HEK293T (cell line): ENCODE measurements at regions not wholly inside any gene's neighbourhood (a gene's known extent, or its start where the extent isn't known, plus 50 kb on each side); places are given as distances from the start of the nearest gene placed in this dataset.
"Not testable (repeated sequence)": the region's sequence is repeated elsewhere in the genome, so short reads cannot be mapped to it uniquely, and the experiment has no call there.

Experiments used
- CTCF ChIA-PET: fragments of 350-600 bp; formaldehyde crosslinking; extraction: SDS; loops from one replicate; lab custom pipeline; 2021; ENCODE audit warnings: antibody characterized with exemption, inconsistent platforms; lab: Yijun Ruan, JAX
- POLR2A ChIA-PET: fragments of 350-600 bp; formaldehyde crosslinking; extraction: SDS; loops from one replicate; lab custom pipeline; 2020; ENCODE audit warnings: antibody characterized with exemption, inconsistent platforms; lab: Yijun Ruan, JAX
- DNase-seq: peaks from one replicate; pipeline ENCODE4 v3.0.0; 2012; ENCODE audit warnings: mixed read lengths; ENCODE audit errors: extremely low spot score
- ARNT ChIP-seq: fragments of 450-650 bp; IDR thresholded peaks from 2 replicates; pipeline ENCODE4 v1.6.1; 2017; ENCODE audit warnings: mild to moderate bottlenecking
- BHLHE40 ChIP-seq: fragments of 450-650 bp; IDR thresholded peaks from 2 replicates; pipeline ENCODE4 v1.6.1; 2016; ENCODE audit warnings: mild to moderate bottlenecking, moderate library complexity, borderline replicate concordance
- CTBP1 ChIP-seq: fragments of 450-650 bp; IDR thresholded peaks from 2 replicates; pipeline ENCODE4 v1.6.1; 2016; ENCODE audit warnings: borderline replicate concordance
- ELF4 ChIP-seq: fragments of 450-650 bp; IDR thresholded peaks from 2 replicates; pipeline ENCODE4 v1.6.1; 2017; ENCODE audit warnings: antibody characterized with exemption
- FOXA1 ChIP-seq: fragments of 450-650 bp; IDR thresholded peaks from 2 replicates; pipeline ENCODE4 v1.6.1; 2016; ENCODE audit warnings: mild to moderate bottlenecking
- FOXK2 ChIP-seq: fragments of 450-650 bp; IDR thresholded peaks from 2 replicates; pipeline ENCODE4 v1.6.1; 2016; ENCODE audit warnings: mild to moderate bottlenecking
- FOXM1 ChIP-seq: fragments of 450-650 bp; IDR thresholded peaks from 2 replicates; pipeline ENCODE4 v1.6.1; 2017; ENCODE audit warnings: mild to moderate bottlenecking, borderline replicate concordance
- HDGF ChIP-seq: fragments of 450-650 bp; IDR thresholded peaks from 2 replicates; pipeline ENCODE4 v1.6.1; 2017; ENCODE audit warnings: antibody characterized with exemption, borderline replicate concordance
- L3MBTL2 ChIP-seq: fragments of 450-650 bp; conservative IDR thresholded peaks from 2 replicates; pipeline ENCODE4 v1.6.1; 2016; ENCODE audit warnings: mild to moderate bottlenecking
- LEF1 ChIP-seq: fragments of 450-650 bp; IDR thresholded peaks from 2 replicates; pipeline ENCODE4 v1.6.1; 2017; ENCODE audit warnings: mild to moderate bottlenecking, borderline replicate concordance
- NFRKB ChIP-seq: fragments of 450-650 bp; IDR thresholded peaks from 2 replicates; pipeline ENCODE4 v1.6.1; 2016; ENCODE audit warnings: mild to moderate bottlenecking, moderate library complexity
- SP1 ChIP-seq: fragments of 450-650 bp; IDR thresholded peaks from 2 replicates; pipeline ENCODE4 v1.6.1; 2017
- SUZ12 ChIP-seq: fragments of 450-650 bp; IDR thresholded peaks from 2 replicates; pipeline ENCODE4 v1.6.1; 2016; ENCODE audit warnings: mild to moderate bottlenecking
- TARDBP ChIP-seq: fragments of 450-650 bp; IDR thresholded peaks from 2 replicates; pipeline ENCODE4 v1.6.1; 2016
- ZNF384 ChIP-seq: fragments of 450-650 bp; IDR thresholded peaks from 2 replicates; pipeline ENCODE4 v1.6.1; 2016
- TF ChIP-seq, protein P1 (sequence below): fragments of 450-650 bp; IDR thresholded peaks from 2 replicates; pipeline ENCODE4 v1.6.1; 2016

GRCh38 chr9:22508354-22508753, 61.7 kb downstream of the DMRTA1 start:
- DNase-seq, CTCF ChIA-PET, POLR2A ChIA-PET: not testable (repeated sequence)

DNA sequence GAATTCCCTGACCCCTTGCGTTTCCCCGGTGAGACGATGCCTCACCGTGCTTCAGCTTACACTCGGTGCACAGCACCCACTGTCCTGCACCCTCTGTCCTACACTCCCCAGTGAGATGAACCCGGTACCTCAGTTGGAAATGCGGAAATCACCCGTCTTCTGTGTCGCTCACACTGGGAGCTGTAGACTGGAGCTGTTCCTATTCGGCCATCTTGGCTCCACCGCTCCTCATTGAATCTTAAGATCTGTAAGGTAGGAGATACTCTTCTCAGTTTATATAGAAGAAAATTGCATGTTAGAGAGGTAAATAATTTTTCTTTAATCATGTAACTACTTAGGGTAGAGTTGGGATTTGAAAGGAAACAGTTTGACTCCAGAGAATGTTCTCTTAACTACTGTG, 62.2 kb downstream of the DMRTA1 start:
- ChIA-PET CTCF (no interaction called here), POLR2A (no interaction called here)
- no peak for DNase-seq
- TF ChIP-seq SP1, result no peak
- TF ChIP-seq FOXK2, result no peak
- TF ChIP-seq HDGF, result no peak
- TF ChIP-seq ZNF384, result no peak
- TF ChIP-seq L3MBTL2, result no peak
- TF ChIP-seq LEF1, result no peak
- TF ChIP-seq FOXM1, result no peak
- no peak for TF ChIP-seq BHLHE40
- TF ChIP-seq NFRKB, result no peak
- TF ChIP-seq CTBP1, result no peak
- TF ChIP-seq, protein P1, sequence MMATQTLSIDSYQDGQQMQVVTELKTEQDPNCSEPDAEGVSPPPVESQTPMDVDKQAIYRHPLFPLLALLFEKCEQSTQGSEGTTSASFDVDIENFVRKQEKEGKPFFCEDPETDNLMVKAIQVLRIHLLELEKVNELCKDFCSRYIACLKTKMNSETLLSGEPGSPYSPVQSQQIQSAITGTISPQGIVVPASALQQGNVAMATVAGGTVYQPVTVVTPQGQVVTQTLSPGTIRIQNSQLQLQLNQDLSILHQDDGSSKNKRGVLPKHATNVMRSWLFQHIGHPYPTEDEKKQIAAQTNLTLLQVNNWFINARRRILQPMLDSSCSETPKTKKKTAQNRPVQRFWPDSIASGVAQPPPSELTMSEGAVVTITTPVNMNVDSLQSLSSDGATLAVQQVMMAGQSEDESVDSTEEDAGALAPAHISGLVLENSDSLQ, result no peak
- no peak for TF ChIP-seq TARDBP
- TF ChIP-seq FOXA1, result no peak
- TF ChIP-seq ARNT, result no peak
- no peak for TF ChIP-seq SUZ12
- TF ChIP-seq ELF4, result no peak

GRCh38 chr9:22512495-22512894, 65.9 kb downstream of the DMRTA1 start:
- TF ChIP-seq ARNT (no peak), FOXM1 (no peak), HDGF (no peak), FOXA1 (no peak), FOXK2 (no peak), SP1 (no peak), L3MBTL2 (no peak), BHLHE40 (no peak), NFRKB (no peak), LEF1 (no peak), TARDBP (no peak), ELF4 (no peak), SUZ12 (no peak), ZNF384 (no peak), CTBP1 (no peak)
- DNase-seq, result no peak
- POLR2A ChIA-PET, result no interaction called here
- CTCF ChIA-PET, result no interaction called here

DNA sequence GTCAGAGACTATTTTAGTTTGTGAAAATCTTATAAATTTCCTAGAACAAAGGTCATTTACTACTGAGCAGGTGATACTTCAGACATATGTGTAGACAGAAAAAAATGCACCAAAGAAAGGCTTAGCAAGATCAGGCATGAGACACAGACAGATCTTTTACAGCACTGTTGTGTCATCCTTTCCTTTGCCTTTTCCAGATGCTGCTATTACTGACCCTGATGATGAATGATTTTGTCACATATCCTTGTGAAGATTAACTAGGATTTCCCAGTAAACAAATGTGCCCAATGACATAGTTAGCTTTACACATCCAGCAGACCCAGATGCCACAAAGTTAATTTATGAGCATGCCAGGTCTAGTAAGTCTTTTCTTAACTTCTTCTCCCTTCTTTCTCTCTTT, 68.2 kb downstream of the DMRTA1 start:
- ChIA-PET CTCF (no interaction called here), POLR2A (no interaction called here)
- DNase-seq, result no peak
- no peak for TF ChIP-seq FOXA1
- TF ChIP-seq SUZ12, result no peak
- no peak for TF ChIP-seq ZNF384
- TF ChIP-seq L3MBTL2, result no peak
- TF ChIP-seq, protein P1, result no peak
- no peak for TF ChIP-seq ARNT
- no peak for TF ChIP-seq ELF4
- TF ChIP-seq CTBP1, result no peak
- TF ChIP-seq HDGF, result no peak
- TF ChIP-seq LEF1, result no peak
- no peak for TF ChIP-seq NFRKB
- TF ChIP-seq FOXM1, result no peak
- no peak for TF ChIP-seq SP1

DNA sequence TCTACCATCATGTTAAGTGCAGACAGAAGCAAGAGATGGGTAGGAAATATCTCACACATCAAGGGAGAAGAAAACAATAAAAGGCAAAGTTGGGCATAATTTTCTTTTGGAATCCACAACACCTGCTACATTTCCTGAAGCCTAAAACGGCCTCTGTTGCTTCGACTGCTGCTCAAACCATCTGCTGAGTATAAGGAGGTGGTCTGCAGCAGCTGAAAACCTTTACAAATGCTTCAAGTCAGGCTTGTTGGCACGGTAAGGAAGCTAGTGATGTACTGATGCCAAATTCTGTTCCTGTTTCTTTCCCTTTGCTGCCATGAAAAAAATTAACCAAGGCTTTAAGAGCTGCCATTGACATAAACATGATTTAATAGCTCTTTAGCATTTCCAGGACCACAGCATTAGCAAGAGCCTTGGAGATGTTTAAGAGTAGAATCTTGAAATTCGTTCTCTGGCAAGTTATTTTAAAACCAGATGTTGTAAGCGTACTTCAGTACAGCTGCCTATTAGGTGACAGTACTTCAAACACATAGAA, 75.6 kb downstream of the DMRTA1 start:
- ChIA-PET CTCF (no interaction called here), POLR2A (no interaction called here)
- no peak for DNase-seq
- TF ChIP-seq FOXK2 (no peak), ARNT (no peak), LEF1 (no peak), ELF4 (no peak), L3MBTL2 (no peak), FOXA1 (no peak), TARDBP (no peak), HDGF (no peak), BHLHE40 (no peak)

- ChIA-PET POLR2A (no interaction called here), CTCF (no interaction called here)
- TF ChIP-seq L3MBTL2 (no peak), FOXM1 (no peak), SP1 (no peak), ZNF384 (no peak), ELF4 (no peak), HDGF (no peak), LEF1 (no peak), FOXA1 (no peak), FOXK2 (no peak), SUZ12 (no peak), NFRKB (no peak), CTBP1 (no peak), TARDBP (no peak)
- TF ChIP-seq, protein P1, result no peak
- no peak for DNase-seq
These were observed 81.9 kb downstream of the DMRTA1 start for GRCh38 chr9:22528485-22528884.
